Left lobe of liver (tissue), 2 donors: ENCODE measurements at regions not wholly inside any gene's neighbourhood (a gene's known extent, or its start where the extent isn't known, plus 50 kb on each side); places are given as distances from the start of the nearest gene placed in this dataset.

Experiments used
- ATAC-seq: fragments of 200-7000 bp; cut with Tn5 transposase; one replicate; pipeline ENCODE4 v1.9.1; 2020; ENCODE audit warnings: mild to moderate bottlenecking, moderate library complexity
- DNase-seq: peaks from one replicate; pipeline ENCODE4 v3.0.0-alpha.2; 2020; ENCODE audit warnings: low spot score
- donor health status: DM: no; HTN: no; CAD: no; lungs with moderate emphysema.
- donor health status: DM: no; HTN: yes; CAD: no.

DNA sequence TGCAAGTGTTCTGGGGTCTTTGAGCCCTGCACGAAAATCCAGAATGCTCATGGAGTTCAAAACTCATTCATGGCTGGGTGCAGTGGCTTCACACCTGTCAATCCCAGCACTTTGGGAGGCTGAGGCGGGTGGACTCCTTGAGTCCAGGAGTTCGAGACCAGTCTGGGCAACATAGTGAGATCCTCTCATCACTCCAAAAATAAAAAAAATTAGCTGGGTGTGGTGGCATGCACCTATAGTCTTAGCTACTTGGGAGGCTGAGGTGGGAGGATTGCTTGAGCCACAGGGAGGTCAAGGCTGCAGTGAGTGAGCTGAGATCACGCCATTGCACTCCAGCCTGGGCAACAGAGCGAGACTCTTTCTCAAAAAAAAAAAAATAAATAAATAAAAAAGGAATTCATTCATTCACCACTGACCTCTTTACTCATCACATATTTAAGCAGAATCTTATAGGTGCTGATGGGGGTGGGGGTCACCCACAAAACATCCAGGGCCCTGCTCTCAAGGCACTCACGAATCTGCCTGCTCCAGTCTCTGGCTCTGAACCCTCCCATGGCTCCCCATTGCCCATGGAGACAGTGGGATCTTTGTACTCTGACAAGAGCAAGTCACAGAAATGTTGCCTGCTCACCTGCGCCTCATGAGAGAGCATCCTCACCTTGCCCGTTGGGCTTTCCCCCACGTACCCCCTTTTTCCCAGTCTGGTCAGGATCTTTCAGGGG, 76.7 kb upstream of the IER5L start:
- DNase-seq (no peak), ATAC-seq (no peak)

DNA sequence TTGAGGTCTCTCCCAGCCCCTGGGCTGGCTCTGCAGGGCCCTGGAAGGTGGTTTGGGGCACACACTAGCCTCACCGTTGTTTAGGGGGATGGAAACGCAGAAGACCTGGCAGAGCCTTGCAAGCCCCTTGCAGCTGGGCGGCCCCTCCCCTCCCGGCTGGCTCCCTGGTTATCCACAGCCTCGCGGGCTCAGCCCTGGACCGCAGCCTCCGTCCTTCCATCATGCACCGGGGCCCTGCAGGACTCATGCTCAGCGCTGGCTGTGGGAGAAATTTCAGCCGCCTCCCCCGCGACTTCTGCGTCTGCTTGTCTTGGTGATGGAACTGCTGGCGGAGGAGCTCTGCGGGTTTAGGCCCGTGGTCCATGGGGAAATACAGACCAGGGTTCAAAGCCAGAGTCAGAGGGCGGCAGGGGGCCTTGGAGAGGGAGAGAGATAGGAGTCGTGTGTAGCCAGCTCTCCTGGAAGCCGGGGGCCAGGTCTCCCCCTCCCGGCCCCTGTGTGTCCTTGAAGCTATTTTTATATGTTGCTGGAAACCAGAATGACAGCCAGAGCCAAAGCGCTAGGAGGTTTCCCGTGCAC, 75.8 kb upstream of the IER5L start:
- ATAC-seq = no peak
- DNase-seq = no peak

DNA sequence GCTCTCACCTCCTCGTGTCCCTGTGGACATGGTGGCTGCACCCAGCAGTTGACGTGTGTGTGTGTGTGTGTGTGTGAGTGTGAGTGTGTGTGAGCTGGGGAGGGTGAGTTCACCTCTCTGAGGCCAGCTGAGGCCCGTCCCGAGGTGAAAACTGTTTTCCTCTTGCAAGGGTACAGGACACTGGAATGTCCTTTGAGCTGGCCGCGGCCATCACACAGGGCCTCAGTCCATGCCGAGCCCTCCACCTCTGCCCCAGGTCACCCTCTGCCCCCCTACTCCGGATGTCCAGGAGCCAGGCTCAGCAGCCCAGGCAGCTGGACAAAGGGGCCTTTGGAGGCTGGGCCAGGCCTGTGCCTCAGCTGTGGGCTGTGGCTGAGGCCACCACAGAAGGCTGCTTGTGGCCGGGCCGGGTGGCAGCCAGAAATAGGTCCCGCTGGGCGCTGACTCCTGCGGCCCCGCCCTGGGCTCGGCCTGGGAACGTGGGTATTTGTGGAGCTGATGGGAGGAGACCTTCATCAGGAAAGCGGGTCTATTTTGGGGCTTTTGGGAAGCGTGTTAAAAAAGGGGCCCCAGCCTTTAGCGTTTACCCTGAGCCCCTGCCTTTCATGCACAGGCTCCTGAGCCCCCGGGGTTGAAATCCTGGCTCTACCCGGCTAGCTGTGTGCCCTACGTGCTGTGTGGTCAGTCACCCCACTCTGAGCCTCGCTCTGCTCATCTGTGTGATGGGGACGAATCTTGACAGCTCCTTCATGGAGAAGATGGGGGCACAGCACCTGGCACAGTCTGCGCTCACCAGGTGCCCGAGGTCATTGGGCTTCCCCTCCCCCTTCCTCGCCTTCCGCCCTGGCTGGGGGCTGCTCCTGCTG, 75.1 kb upstream of the IER5L start:
- ATAC-seq (no peak), DNase-seq (no peak)

DNA sequence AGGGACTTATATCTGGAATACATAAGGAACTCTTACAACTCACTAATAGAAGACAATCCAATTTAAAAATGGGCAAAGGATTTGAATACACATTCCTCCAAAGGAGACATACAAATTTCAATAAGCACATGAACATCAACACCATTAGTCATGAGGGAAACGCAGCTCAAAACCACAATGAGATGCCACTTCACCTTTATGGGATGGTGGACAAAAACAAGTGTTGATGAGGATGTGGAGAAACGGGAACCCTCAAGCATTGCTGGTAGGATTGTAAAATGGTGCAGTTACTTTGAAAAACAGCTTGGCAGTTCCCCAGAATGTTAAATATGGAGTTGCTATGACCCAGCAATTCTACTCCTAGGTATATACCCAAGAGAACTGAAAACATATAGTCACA, 72.7 kb upstream of the IER5L start:
- ATAC-seq (no peak), DNase-seq (no peak)

DNA sequence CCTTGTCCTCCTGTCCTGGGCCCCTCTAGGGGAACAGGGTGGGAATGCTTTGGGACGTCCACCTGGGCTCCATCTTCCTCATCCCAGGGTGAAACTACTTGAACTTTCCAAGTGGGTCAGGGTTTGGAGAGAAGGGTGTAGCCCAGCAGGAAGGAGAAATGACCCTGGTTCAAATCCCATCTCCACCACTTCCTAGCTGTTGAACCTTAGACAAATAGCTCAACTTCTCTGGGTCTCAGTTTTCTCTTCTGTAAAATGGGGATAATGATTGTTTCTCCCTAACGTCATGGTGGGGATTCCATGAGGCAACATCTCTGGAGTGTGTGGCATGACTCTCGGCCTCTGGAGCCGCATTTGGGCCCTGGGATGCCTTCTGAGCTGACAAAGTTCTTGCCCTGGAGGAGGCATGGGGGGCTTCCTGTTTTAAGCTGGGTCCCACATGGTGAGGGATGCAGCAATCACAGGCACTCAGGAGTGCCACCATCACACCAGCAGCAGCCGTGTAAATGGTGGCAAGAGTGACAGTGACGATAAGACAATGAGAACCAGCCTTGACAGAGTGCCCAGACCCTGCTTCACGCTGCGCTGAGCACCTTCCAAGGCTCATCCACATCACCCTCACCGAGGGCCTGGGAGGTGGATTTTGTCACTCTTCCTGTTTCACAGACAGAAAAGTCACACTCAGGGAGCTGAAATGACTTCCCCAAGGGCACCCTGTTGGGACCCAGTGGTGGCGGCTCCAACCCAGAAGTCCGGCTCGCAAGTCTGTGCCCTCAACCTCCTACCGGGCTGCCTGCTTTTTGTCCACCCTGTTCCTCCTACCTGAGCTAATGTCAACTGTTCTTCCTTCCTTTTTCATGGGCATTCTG, 69.5 kb upstream of the IER5L start:
- DNase-seq (no peak), ATAC-seq (no peak)

DNA sequence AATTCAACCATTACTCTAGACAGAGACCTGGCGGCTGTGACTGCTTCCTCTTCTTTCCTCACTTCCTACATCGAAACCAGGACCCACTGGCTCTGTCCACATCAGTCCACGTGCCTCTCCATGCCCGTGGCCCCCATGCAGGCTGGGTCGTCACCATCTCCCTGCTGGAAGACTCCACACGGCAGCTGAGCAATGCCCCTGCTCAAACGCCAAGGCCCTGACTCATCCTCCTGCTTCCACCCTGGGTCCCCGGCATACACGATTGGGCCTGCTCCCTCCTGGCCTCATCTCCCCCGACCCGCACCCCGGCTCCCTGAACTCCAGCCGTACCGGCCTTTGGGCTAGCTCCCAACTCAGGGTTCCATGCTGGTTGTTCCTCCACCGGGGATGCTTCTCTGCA, 67.2 kb upstream of the IER5L start:
- no peak for DNase-seq
- ATAC-seq = no peak

DNA sequence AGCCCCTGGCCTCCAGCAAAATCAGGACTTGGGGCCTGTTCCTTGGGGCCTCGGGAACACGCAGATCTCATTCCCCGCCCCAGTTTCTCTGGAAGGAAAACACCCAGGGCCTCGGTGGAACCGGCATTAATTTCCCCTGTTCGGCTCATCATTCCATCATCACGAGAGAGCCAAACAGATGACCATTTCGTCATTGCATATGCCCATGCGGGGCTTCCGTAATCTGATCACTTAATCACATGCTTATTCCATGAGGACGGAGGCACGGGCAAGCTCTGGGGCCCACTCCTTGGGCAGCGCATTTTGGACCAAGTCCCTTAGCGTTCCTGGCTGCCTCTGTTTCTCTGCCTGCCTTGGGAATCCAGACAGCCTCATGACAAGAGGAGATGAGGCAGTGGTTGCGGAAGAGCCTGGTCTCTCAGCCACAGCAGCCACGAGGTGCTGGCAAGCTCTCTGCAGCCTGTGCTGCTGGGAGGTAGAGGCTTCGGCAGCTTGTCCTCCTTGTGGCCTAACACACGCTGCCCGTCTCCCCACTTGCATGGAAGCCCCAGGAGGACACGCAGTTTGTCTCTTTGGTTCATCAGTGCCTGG, 65.0 kb upstream of the IER5L start:
- ATAC-seq (no peak), DNase-seq (no peak)

DNA sequence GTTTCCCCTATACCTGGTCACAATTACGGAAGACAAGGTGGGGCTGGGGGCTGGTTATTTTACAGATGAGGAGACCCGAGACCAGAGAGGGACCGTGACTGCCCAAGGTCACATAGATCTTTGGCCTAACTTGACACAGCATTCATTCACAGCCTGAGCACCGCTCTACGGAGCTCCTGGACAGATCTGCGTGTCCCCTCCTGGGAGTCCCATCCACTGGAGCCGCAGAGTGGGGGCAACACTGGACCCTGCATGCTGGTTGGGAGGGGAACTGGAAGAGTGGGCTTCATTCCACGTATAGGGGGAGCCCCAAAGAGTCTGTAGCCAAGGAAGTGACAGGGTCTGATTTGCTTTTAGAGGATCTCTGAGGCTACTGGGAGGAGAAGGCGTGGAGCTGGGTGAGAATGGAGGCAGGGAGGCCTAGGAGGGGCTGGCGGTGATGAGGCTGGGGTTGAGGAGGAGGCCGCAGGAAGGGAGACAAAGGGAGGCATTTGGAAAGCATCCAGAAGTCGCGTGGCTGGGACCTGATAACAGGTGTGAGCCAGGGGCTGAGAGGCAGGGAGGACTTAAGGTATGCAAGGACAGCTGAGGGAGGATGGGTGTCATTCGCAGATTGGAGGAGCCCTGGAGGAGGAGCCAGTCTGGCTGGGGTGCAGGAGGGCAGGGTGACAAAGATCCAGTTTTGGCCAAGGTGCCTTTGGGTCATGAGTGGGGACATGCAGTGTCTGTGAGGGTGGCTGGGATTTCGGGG, 64.3 kb upstream of the IER5L start:
- ATAC-seq (no peak), DNase-seq (no peak)

DNA sequence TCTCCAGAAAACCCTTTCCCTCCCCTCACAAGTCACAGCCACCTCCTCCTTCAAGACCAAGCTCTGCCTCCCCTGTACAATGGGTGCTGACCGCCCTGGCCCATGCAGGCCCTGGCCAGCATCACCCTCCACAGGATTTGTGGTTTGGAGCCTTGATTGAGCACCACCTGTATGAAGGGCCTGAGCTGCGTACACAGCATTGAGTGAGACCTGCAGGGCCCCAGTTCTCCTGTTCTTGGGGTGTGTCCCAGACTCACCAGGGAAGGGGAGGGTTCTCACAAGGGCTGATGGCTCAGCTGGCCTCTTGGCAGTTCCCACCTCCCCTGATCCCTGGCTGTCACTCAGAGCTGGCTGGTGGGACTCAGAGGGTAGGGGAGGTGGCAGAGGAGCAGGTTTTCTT, 63.7 kb upstream of the IER5L start:
- ATAC-seq (no peak), DNase-seq (no peak)

DNA sequence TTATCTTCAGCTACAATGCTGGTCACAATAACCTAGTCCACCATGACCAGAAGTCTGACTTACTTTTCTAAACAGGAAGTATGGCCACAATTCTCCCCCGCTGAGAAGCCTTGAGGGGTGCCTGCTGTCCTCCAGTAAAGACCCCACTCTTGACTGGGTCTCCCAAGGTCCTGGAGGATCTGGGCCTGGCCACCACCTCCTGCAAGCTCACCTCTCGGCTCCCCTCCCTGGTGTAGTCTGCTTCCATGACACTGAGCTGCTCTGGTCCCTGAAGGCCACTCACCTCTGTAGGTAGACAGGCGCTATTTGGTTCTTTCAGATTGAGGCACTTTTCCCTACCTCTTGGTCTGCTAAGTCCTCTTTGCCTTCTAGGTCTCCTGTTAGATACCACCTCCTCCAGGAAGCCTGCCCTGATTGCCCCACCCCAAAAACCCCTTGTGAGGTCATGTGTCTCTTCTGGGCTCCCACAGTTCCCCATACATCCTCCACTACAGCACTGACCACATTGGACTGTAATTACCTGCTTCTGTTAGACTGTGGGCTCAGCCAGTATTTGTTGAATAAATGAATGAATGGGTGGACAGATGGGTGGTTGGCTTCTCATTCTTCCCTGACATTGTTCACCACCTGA, 62.6 kb upstream of the IER5L start:
- no peak for DNase-seq
- ATAC-seq = no peak

DNA sequence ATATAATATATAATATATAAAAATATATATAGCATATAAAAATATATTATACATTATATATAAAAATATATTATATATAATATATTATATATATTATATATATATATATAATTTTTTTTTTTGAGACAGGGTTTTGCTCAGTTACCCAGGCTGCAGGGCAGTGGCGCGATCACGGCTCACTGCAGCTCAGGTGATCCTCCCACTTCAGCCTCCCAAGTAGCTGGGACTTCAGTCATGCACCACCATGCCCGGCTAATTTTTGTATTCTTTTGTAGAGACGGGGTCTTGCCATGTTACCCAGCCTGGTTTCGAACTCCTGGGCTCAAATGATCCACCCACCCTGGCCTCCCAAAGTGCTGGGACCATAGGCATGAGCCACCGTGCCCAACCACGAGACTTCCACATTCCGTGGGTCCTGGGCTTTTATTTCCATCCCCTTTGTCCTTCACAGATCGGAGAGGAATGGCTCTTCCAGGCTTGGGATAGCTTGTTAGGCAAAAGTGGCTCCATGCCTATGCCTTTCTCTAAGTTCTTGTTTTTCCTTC, 62.0 kb upstream of the IER5L start:
- ATAC-seq = no peak
- DNase-seq = no peak

DNA sequence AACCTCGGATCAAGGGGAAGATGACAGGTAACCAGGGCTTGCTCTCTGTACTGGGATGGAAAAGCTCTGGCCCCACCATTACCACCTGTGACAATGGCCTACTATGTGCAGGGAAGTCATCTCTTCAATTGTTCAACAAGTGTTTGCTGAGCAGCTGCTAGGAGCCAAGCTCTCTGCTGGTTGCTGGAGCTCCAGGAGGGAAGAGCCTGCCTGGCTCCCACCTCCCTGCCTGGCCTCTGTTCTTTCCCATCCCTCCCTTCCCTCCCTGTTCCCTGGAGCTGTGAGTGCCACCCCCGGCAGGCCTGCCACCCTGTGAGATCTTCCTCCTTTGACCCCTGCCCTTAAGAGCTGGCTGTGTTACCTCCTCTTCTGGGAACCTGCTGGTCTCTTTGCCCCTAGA, 59.7 kb upstream of the IER5L start:
- DNase-seq (no peak), ATAC-seq (no peak)

DNA sequence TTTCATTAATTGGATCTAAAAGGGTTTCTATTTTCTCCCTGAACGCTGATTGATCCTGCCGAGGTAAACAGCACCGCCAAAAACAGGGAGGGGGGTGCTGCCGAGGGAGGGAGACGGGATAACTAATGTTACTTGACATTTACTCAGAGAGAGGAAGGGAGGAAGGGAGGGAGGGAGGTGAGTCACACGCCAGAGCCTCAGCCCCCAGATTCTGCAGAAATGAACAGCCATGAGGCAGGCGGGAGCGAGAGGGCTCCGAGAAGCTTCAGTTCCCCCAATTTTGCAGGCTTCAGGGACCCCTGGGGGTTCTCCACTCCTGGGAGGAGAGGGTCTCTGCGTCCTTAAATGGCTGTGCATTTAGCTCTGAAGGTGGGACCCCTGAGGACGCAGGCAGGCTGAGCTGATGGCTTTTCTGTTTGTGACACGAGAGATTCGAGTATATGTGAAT, 59.1 kb upstream of the IER5L start:
- DNase-seq (no peak), ATAC-seq (no peak)

DNA sequence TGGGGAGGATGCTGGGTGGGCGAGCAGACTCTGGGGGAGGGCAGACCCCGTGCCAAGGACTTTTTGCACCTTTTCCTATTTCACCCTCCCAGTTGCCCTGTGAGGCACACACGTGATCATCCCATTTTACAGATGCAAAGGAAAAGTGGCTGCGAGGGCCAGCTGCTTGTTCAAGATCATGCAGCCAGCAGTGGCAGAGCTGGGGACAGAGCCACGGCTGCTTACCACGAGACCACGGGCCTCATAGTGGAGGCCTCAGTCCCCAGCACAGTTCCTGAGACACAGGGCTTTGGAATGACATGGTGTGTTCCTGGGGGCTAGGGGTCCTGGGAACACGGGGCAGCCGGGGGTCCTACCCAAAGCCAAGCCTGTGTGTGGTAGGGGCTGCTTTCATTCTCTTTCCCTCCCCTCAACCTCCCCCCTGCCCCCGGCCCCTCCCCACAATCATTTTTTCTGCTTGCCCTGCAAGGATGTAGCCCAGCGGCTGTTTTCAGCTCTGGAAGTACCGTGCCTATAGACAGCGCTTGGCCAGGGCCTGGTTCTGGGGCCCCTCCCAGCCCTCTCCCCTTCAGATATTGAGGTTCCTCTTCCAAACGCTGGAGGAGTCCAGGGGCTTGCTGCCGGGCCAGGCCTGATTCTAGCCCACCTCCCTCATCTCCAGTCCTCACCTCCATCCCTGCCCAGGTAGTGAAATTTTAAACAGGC, 58.5 kb upstream of the IER5L start:
- ATAC-seq (no peak), DNase-seq (no peak)

DNA sequence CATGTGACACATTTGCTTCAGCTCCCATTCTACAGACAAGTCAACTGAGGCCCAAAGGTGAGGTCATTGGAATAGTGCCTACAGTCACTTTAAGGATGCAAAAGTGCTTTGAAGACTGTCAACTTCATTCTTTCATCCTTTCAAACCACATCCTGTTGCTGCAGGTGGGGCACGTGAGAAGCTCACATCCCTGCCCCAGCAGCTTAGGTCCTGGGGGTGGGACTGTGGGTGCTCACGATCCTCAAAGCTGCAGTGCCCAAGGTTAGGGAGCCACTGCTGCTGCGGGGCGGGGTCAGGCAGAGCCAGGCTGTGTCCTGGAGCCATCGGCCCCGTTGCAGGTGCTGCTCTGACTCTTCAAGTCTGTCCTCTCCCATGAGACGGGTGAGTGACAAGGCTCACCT, 57.9 kb upstream of the IER5L start:
- ATAC-seq = no peak
- DNase-seq = no peak

DNA sequence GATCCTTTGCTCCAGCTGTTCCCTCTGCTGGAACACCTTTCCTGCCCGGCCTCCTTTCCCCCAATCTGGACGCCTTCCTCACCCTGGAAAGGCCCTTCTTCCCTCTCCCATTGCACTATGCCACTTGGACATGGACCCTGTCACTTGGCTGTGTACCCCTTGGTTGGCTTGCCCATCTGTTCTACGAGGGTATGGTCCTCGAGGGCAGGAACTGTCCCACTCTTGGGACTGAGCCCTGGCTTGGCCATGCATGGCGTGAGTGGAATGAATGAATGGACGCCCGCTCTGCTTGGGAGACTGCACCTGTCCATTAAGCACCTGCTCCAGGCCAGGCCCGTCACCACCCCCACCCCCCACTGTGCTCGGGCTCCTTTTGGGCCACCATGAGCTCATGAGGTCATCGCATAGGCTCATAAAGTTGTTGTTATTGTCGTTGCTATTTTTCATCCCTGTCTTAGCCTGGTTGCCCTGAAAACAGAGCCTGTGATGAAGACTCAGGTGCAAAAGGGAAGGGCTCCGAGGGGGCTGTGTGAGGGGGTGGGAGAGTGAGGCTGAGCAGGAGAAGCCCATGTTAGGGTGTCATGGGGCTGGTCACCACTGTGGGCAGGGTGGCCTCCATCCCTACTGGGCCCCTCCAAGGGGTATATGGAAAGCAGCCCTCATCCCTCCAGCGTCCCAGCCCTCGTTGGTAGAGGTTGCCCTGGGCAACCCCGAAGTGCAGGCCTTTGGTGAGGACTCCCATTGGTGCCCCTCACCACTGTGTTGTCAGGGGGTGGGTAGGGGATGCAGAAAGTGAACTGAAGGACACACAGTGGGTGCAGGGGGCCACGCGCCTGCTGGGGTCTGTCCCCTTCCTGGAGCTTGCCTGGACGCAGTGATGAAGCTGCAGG, 57.2 kb upstream of the IER5L start:
- DNase-seq = no peak
- no peak for ATAC-seq

DNA sequence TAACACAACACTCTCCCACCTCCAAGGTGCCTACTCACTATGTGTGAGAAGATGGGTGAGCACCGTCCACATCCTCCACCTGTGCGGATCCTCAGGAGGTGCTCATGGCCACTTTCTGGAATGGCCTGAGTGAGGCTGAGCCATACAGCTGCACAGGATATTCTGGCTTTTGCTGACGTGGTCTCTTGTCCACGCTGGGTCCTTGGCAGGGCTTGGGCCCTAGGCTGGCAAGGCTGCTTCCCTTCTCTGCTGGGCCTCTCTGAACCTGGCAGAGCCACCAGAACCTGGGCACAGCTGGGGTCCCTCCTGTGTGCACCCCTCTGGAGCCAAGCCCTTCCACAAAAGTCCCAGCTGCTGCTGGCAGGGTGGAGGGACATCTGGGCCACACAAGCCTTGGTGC, 56.4 kb upstream of the IER5L start:
- no peak for DNase-seq
- ATAC-seq = no peak
